HEK293T (cell line): ENCODE measurements at regions not wholly inside any gene's neighbourhood (a gene's known extent, or its start where the extent isn't known, plus 50 kb on each side); places are given as distances from the start of the nearest gene placed in this dataset.

Experiments
- CTBP1 ChIP-seq: fragments of 450-650 bp; IDR thresholded peaks from 2 replicates; pipeline ENCODE4 v1.6.1; 2016; ENCODE audit warnings: borderline replicate concordance
- ZNF384 ChIP-seq: fragments of 450-650 bp; IDR thresholded peaks from 2 replicates; pipeline ENCODE4 v1.6.1; 2016

DNA sequence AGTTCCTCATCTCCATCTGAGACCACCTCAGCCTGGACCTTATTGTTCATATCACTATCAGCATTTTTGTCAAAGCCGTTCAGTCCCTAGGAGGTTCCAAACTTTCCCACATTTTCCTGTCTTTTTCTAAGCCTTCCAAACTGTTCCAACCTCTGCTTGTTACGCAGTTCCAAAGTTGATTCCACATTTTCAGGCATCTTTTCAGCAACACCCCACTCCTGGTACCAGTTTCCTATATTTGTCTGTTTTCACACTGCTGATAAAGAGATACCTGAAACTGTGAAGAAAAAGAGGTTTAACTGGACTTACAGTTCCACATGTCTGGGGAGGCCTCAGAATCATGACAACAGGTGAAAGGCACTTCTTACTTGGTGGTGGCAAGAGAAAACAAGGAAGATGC lies 622.1 kb downstream of the MAT2B start:
- TF ChIP-seq CTBP1 (no peak), ZNF384 (no peak)
